ENCODE measurements at regions not wholly inside any gene's neighbourhood (a gene's known extent, or its start where the extent isn't known, plus 50 kb on each side); places are given as distances from the start of the nearest gene placed in this dataset.

GRCh38 chr1:233549404-233549803, 64.5 kb upstream of the KCNK1 start:
- TF ChIP-seq EP300 (IDR thresholded peaks at IDR 0.05), result no peak
- TF ChIP-seq POLR2A (IDR thresholded peaks at IDR 0.05), result no peak
